Neuronal stem cell (in vitro differentiated cells): ENCODE measurements at regions not wholly inside any gene's neighbourhood (a gene's known extent, or its start where the extent isn't known, plus 50 kb on each side); places are given as distances from the start of the nearest gene placed in this dataset.
A peak's percentile ranks its signal among the peaks of the same experiment; 100 is the strongest.

ENCODE experiments used
- DNase-seq: peaks from one replicate; pipeline ENCODE4 v3.0.0-alpha.2; 2013; ENCODE audit warnings: low spot score
- H2AFZ ChIP-seq: one replicate; pipeline ENCODE4 v1.6.1; 2013; ENCODE audit warnings: mild to moderate bottlenecking, low read length, inconsistent platforms
- H2AK5ac ChIP-seq: 2 replicates; pipeline ENCODE4 v1.6.1; 2013; ENCODE audit warnings: low read depth, mild to moderate bottlenecking, inconsistent platforms, low read length, moderate library complexity, mixed read lengths
- H2BK120ac ChIP-seq: 2 replicates; pipeline ENCODE4 v1.6.1; 2013; ENCODE audit warnings: low read depth, mild to moderate bottlenecking, inconsistent platforms, low read length, moderate library complexity, mixed read lengths
- H2BK12ac ChIP-seq: one replicate; pipeline ENCODE4 v1.6.1; 2013; ENCODE audit warnings: low read length, inconsistent platforms
- H2BK15ac ChIP-seq: 2 replicates; pipeline ENCODE4 v1.6.1; 2013; ENCODE audit warnings: mild to moderate bottlenecking, low read length, inconsistent platforms, mixed read lengths
- H2BK5ac ChIP-seq: one replicate; pipeline ENCODE4 v1.6.1; 2013; ENCODE audit warnings: inconsistent platforms, mild to moderate bottlenecking, low read length, moderate library complexity
- H3K14ac ChIP-seq: one replicate; pipeline ENCODE4 v1.6.1; 2013; ENCODE audit warnings: low read length, inconsistent platforms
- H3K18ac ChIP-seq: 2 replicates; pipeline ENCODE4 v1.6.1; 2013; ENCODE audit warnings: low read length, inconsistent platforms
- H3K23ac ChIP-seq: 2 replicates; pipeline ENCODE4 v1.6.1; 2013; ENCODE audit warnings: low read depth, mild to moderate bottlenecking, mixed read lengths, low read length, inconsistent platforms; ENCODE audit not compliant: poor library complexity
- H3K27ac ChIP-seq: replicated peaks from 3 replicates; pipeline ENCODE4 v1.5.1; 2013; ENCODE audit warnings: low read length, inconsistent platforms
- H3K27me3 ChIP-seq, 3 experiments: 2 replicates each; pipeline ENCODE4 v1.6.1; 2013; ENCODE audit warnings: low read length in 3 of 3, mild to moderate bottlenecking in 2 of 3, inconsistent platforms in 1 of 3, low read depth in 1 of 3, mixed read lengths in 1 of 3, moderate library complexity in 1 of 3; ENCODE audit not compliant: control insufficient read depth in 3 of 3, insufficient read depth in 3 of 3
- H3K36me3 ChIP-seq, 2 donors: replicated peaks in 1 of 2; 2 replicates each; pipeline ENCODE4 v1.6.1; 2013; ENCODE audit warnings: low read length in 2 of 2; ENCODE audit not compliant: control insufficient read depth in 2 of 2, insufficient read depth in 2 of 2
- H3K4ac ChIP-seq: 2 replicates; pipeline ENCODE4 v1.6.1; 2013; ENCODE audit warnings: inconsistent platforms, mild to moderate bottlenecking, low read length, moderate library complexity
- H3K4me1 ChIP-seq, 2 donors: 1 replicate in 1 of 2; 2 replicates in 1 of 2; pipeline ENCODE4 v1.6.1; 2013; ENCODE audit warnings: low read length in 2 of 2, low read depth in 1 of 2; ENCODE audit not compliant: control insufficient read depth in 2 of 2, insufficient read depth in 1 of 2
- H3K4me2 ChIP-seq: one replicate; pipeline ENCODE4 v1.6.1; 2013; ENCODE audit warnings: mild to moderate bottlenecking, low read length, inconsistent platforms; ENCODE audit not compliant: insufficient read depth, poor library complexity, severe bottlenecking
- H3K4me3 ChIP-seq, 2 donors: 2 replicates each; pipeline ENCODE4 v1.5.1; 2013; ENCODE audit warnings: low read length in 2 of 2, mild to moderate bottlenecking in 2 of 2, inconsistent platforms in 1 of 2, moderate library complexity in 1 of 2
- H3K79me1 ChIP-seq: one replicate; pipeline ENCODE4 v1.6.1; 2013; ENCODE audit warnings: low read depth, mild to moderate bottlenecking, inconsistent platforms, low read length, moderate library complexity
- H3K9ac ChIP-seq: one replicate; pipeline ENCODE4 v1.6.1; 2013; ENCODE audit warnings: mild to moderate bottlenecking, low read depth, low read length, inconsistent platforms; ENCODE audit not compliant: poor library complexity
- H3K9me3 ChIP-seq, 2 donors: replicated peaks in 1 of 2; 2 replicates each; pipeline versions ENCODE3 to v1.6.1; 2013; ENCODE audit warnings: low read length in 2 of 2, mild to moderate bottlenecking in 2 of 2, inconsistent platforms in 1 of 2, low read depth in 1 of 2, mixed read lengths in 1 of 2, moderate library complexity in 1 of 2; ENCODE audit not compliant: control insufficient read depth in 2 of 2, insufficient read depth in 1 of 2
- H4K8ac ChIP-seq: one replicate; pipeline ENCODE4 v1.6.1; 2013; ENCODE audit warnings: low read depth, mild to moderate bottlenecking, inconsistent platforms, low read length, moderate library complexity
- H4K91ac ChIP-seq: one replicate; pipeline ENCODE4 v1.6.1; 2013; ENCODE audit warnings: low read length, low read depth, mild to moderate bottlenecking, inconsistent platforms; ENCODE audit not compliant: poor library complexity
- WGBS, 2 donors: extraction: QIAGEN DNeasy Blood & Tissue Kit; methylation state at CpG; one replicate each; pipeline ENCODE4 v1.1.7; 2013; ENCODE audit warnings: missing lambda C conversion rate in 2 of 2, mixed read lengths in 1 of 2; ENCODE audit not compliant: insufficient read length in 2 of 2, insufficient replicate concordance in 1 of 2; ENCODE audit errors: extremely low coverage in 2 of 2; 5-methylcytosine and 5-hydroxymethylcytosine counted together

DNA sequence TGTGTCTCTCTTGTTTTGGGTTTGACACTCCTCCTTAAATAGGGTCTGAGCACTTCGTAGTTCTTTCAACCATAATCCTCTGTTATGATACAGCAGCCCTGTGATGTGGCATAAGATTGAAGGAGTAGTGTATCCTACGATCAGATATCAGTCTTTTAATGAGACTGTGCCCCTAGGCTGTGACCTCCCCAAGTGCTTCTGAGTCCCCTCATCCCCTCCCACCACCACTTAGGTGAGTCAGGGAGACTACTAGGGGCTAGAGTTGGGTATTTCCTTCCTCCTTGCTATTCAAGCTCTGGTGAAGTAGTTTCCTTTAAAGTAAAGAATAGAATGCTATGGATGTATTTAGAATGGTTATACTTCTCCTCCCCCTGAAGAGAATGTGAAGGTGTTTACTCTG lies 637.2 kb upstream of the GRAMD2B start:
- no peak overlapping the region for H3K23ac ChIP-seq
- no peak overlapping the region for H2BK12ac ChIP-seq
- H3K18ac ChIP-seq, result no peak overlapping the region
- no peak overlapping the region for H2AFZ ChIP-seq
- H3K27ac ChIP-seq, result no peak overlapping the region
- H3K4ac ChIP-seq, result no peak overlapping the region
- H2BK5ac ChIP-seq, result no peak overlapping the region
- no peaks in the 10 kb centered on the region for H3K4me1 ChIP-seq
- H3K79me1 ChIP-seq, result no peaks in the 10 kb centered on the region
- no peak overlapping the region for H3K14ac ChIP-seq
- H4K8ac ChIP-seq, result no peak overlapping the region
- H2BK120ac ChIP-seq, result no peak overlapping the region
- no CpG with 5 or more reads among the region's 2 CpGs for WGBS, 2 donors
- H3K4me3 ChIP-seq, result no peak overlapping the region
- H3K4me2 ChIP-seq, result no peak overlapping the region
- no peaks in the 10 kb centered on the region for H3K36me3 ChIP-seq
- H4K91ac ChIP-seq, result no peak overlapping the region
- no peak overlapping the region for H2BK15ac ChIP-seq
- no peak for DNase-seq
- H3K27me3 ChIP-seq, result no peaks in the 10 kb centered on the region
- peaks cover 0 to 5% of the 10 kb centered on the region in 2 donors for H3K9me3 ChIP-seq
- H2AK5ac ChIP-seq, result no peak overlapping the region
- no peak overlapping the region for H3K9ac ChIP-seq

DNA sequence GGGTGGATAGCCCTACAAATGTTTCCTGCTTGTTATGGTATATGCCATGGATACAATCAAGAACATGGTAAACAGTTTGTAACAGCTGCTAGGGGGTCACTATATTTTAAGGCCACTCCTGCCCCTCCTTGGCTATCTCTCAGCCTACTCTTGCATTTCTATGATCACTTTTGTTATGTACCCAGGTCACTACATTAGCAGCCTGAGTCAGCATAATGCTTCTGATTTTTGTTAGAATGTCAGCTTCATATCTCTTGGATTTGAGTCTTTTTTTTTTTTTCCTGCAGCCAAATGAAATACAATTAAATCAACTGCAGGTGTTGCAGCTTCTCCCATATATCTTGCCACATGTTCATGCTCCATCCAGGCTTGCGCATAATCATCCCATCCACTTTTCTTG lies 629.7 kb upstream of the GRAMD2B start:
- H2AFZ ChIP-seq, result no peak overlapping the region
- H3K23ac ChIP-seq, result no peak overlapping the region
- no peak overlapping the region for H3K14ac ChIP-seq
- no peaks in the 10 kb centered on the region for H3K27me3 ChIP-seq
- H3K79me1 ChIP-seq, result no peaks in the 10 kb centered on the region
- DNase-seq, result no peak
- no peak overlapping the region for H3K27ac ChIP-seq
- no peak overlapping the region for H2BK12ac ChIP-seq
- H3K18ac ChIP-seq, result no peak overlapping the region
- no peaks in the 10 kb centered on the region for H3K36me3 ChIP-seq
- H4K8ac ChIP-seq, result no peak overlapping the region
- no peak overlapping the region for H3K4me2 ChIP-seq
- no peak overlapping the region for H4K91ac ChIP-seq
- no peak overlapping the region for H2BK5ac ChIP-seq
- no peak overlapping the region for H3K4me3 ChIP-seq
- peaks cover 0 to 3% of the 10 kb centered on the region in 2 donors for H3K9me3 ChIP-seq
- H2AK5ac ChIP-seq, result no peak overlapping the region
- H2BK15ac ChIP-seq, result no peak overlapping the region
- H3K4me1 ChIP-seq, result no peaks in the 10 kb centered on the region
- H2BK120ac ChIP-seq, result no peak overlapping the region
- no CpG with 5 or more reads among the region's 1 CpG for WGBS, 2 donors
- H3K4ac ChIP-seq, result no peak overlapping the region
- no peak overlapping the region for H3K9ac ChIP-seq

DNA sequence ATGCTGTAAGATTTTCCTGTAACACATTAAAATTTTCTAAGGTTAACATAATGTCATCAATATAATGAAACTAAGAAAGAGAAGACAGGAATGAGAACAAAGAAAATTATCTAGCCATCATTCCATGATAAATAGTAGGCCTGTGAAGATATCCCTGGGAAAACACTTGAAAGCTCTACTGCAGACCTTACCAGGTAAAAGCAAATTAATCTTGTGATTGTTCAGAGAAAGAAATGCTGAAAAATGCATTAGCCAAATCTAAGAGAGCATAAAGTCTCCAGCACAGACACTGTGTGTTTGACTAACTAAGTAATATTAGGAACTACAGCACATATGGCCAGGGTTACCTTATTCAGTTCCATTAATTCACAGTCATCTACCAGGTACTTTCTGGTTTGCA lies 628.3 kb upstream of the GRAMD2B start:
- Histone ChIP-seq H4K8ac (no peak overlapping the region), H3K4me2 (no peak overlapping the region), H2BK15ac (no peak overlapping the region), H3K4me3 (no peak overlapping the region), H3K9me3 (peaks cover 0 to 3% of the 10 kb centered on the region in 2 donors), H2BK120ac (no peak overlapping the region), H4K91ac (no peak overlapping the region), H2AFZ (no peak overlapping the region), H2AK5ac (no peak overlapping the region), H3K36me3 (no peaks in the 10 kb centered on the region), H3K14ac (no peak overlapping the region), H3K4me1 (no peaks in the 10 kb centered on the region), H2BK5ac (no peak overlapping the region), H3K23ac (no peak overlapping the region), H3K9ac (no peak overlapping the region), H3K18ac (no peak overlapping the region), H3K27ac (no peak overlapping the region), H3K4ac (no peak overlapping the region), H3K27me3 (no peaks in the 10 kb centered on the region), H3K79me1 (no peaks in the 10 kb centered on the region), H2BK12ac (no peak overlapping the region)
- DNase-seq, result no peak

DNA sequence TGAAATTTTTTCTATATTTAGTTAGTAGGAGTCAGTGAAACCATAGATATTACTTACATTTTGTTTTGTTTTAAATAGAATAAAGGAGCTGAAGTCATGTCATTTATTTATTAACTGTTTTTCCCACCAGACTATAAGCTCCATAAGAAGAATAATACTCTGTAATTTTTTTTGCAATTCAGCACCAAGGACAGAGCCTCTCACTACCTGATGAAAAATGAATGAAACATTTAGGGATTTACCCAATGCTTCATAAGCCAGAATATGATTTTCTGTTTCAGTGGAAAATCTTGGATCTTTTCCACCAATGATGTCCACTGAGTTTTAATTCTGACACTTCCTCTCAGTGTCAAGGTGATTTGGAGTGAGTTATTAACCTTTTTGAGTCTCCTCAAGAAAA lies 624.9 kb upstream of the GRAMD2B start:
- no peaks in the 10 kb centered on the region for H3K27me3 ChIP-seq
- H3K4ac ChIP-seq, result no peak overlapping the region
- no peak overlapping the region for H2BK15ac ChIP-seq
- no peak overlapping the region for H2AFZ ChIP-seq
- H3K36me3 ChIP-seq, result no peaks in the 10 kb centered on the region
- H2BK12ac ChIP-seq, result no peak overlapping the region
- H3K14ac ChIP-seq, result no peak overlapping the region
- H2BK120ac ChIP-seq, result no peak overlapping the region
- no peak overlapping the region for H3K27ac ChIP-seq
- no peak overlapping the region for H4K91ac ChIP-seq
- H3K4me2 ChIP-seq, result no peak overlapping the region
- H3K9me3 ChIP-seq, result no peaks in the 10 kb centered on the region
- no peak overlapping the region for H4K8ac ChIP-seq
- H3K4me1 ChIP-seq, result peaks cover 0 to 5% of the 10 kb centered on the region in 2 donors
- peak; percentile 30 for DNase-seq
- H3K79me1 ChIP-seq, result no peaks in the 10 kb centered on the region
- no peak overlapping the region for H3K18ac ChIP-seq
- no peak overlapping the region for H3K23ac ChIP-seq
- no peak overlapping the region for H2AK5ac ChIP-seq
- no peak overlapping the region for H2BK5ac ChIP-seq
- no peak overlapping the region for H3K9ac ChIP-seq
- no peak overlapping the region for H3K4me3 ChIP-seq
